SU-DHL-6 (cell line): ENCODE measurements at regions not wholly inside any gene's neighbourhood (a gene's known extent, or its start where the extent isn't known, plus 50 kb on each side); places are given as distances from the start of the nearest gene placed in this dataset.

Experiments used
- CTCF ChIP-seq: fragments of 200-600 bp; sonication (generic); IDR thresholded peaks from one replicate; pipeline ENCODE4 v1.5.1; 2017; ENCODE audit warnings: antibody characterized with exemption, mild to moderate bottlenecking, low read length, moderate library complexity; ENCODE audit not compliant: insufficient read depth, poor library complexity, severe bottlenecking
- EZH2phosphoT487 ChIP-seq: fragments of 200-600 bp; sonication (generic), shearing (Covaris generic); conservative IDR thresholded peaks from 2 replicates; pipeline ENCODE4 v1.6.1; 2018; ENCODE audit warnings: mild to moderate bottlenecking, antibody characterized with exemption, low read length, moderate library complexity, mixed read lengths

DNA sequence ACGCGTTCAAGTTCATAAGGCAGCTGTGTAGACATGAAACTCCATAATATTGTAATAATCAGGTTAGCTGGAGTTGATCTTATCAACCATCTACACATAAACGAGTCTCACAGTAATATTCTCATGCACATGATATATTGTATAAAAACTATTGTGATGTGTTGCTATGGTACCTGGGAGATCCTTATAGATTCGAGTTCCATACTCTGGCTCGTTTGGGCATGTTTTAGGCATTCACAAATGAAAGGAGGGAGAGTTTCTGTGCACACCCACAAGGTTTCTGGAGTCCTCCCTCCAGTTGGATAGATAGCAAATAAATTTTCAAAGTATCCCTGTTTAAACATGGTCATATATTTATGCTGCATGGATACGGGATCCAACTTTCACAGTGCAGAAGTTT is 567.5 kb upstream of the SLC35B3 start:
- no peak for TF ChIP-seq CTCF
- TF ChIP-seq EZH2phosphoT487: no peak
